LNCAP (cell line): ENCODE measurements at regions not wholly inside any gene's neighbourhood (a gene's known extent, or its start where the extent isn't known, plus 50 kb on each side); places are given as distances from the start of the nearest gene placed in this dataset.

Experiments
- CTCF ChIP-seq: fragments of 450-650 bp; IDR thresholded peaks from 2 replicates; pipeline ENCODE4 v1.5.1; 2017; ENCODE audit warnings: mild to moderate bottlenecking

GRCh38 chr4:74529284-74530041 is 84.5 kb downstream of the AREG start:
- no peak for TF ChIP-seq CTCF

DNA sequence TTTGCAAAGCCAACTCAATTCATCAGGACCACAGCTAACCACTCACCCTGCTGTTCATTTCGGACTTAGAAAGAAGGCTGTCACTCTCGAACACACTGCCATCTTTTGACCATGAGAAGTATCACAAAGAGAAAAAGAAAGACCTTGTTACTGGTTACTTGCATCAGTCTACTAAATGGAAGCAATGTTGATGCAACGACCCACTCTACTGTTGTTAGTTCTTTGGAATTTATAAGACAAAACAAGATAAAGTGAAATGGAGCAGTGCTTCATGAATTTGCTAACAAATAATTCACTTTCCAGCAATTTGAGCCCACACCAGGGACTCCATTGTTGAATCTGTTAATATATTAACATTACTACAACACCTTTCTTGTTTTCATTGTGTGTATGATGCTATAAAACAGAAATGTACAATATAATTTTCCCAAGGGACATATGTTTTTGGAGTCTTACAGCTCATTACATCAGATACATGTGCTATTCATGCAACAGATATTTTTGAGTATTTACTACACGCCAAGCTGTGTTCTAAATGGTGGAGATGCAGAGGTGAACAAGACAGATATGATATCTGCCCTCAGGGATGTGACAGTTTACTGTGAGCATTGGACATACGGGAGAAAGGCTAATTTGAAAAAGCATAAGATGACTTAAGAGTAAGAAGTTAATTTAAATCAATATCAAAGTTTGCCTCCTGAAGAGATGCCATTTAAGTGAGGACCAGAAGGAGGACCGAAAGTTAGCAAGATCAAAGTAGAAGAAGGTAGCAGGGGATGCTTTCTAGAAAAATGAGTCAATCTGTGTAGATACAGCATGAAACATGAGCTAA is 87.2 kb downstream of the AREG start:
- peak; percentile 71 for TF ChIP-seq CTCF

DNA sequence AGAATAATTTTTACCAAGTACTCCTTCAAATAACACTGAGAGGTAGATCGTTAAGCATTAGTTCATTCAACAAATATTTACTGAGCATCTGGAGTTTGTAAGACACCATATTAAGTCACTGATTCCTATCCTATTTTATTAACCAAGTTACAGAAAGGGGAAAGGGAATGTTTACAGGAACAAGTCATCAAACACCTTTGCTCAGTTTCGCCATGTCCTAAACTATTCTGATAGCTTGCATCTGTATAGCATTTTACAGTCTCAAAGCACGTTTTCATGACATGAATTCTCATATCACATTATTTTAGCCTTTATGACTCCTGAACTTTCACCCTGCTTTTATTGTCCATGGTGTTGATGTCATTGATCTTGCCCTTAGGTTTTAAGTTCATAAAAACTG is 89.2 kb downstream of the AREG start:
- TF ChIP-seq CTCF: no peak

- no peak for TF ChIP-seq CTCF
Observed at GRCh38 chr4:74534936-74535335, 90.0 kb downstream of the AREG start.

DNA sequence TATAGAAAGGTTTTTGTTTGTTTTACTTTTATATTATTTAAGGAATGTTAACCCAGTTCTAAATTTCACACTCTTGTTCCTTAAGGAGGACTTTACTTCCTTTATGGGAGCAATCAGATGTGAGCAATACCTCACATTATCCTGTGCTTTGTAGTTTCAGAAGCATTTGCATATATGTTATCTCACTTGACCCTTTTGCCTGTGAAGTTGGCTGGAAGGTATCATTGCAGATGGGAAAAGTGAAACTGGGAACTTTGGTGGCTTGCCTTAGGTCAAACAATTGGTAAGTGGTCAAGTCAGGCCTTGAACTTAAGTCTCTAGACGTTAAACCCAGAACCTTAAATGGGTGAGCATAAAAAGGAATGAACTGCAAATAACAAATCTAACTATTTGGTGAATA is 90.6 kb downstream of the AREG start:
- TF ChIP-seq CTCF: no peak

GRCh38 chr4:74536557-74536956 is 91.6 kb downstream of the AREG start:
- peak; percentile 15; the same call in 1 of the 2 replicates for TF ChIP-seq CTCF

DNA sequence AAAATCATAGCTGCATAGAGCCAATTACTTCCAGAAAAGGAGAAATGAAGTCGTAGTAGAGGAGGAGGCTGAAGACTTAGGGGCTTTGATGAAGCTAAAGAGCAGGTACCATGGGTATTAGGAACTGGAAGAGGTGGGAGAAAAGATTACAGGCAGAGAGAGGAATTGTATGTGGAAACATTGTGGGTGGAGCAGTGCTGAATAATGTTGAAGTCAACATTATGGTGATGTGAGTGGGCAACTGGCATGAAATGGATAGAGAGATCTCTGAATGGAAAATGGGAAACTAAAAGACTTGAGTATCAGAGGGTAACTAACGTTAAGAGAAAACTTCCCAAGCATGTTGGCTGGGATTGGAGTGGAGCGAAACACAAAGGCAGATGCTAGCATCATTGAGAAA is 92.5 kb downstream of the AREG start:
- TF ChIP-seq CTCF: no peak
